B cell (primary cell): ENCODE measurements at regions not wholly inside any gene's neighbourhood (a gene's known extent, or its start where the extent isn't known, plus 50 kb on each side); places are given as distances from the start of the nearest gene placed in this dataset.

ENCODE experiments used
- ATAC-seq: fragments of 200-7000 bp; cut with Tn5 transposase; one replicate; pipeline ENCODE4 v1.10.0; 2021; ENCODE audit warnings: low read depth, mild to moderate bottlenecking, moderate number of reproducible peaks, moderate library complexity
- CTCF ChIA-PET: fragments of 350-600 bp; sonication (Branson Sonifier 250); formaldehyde crosslinking; loops from one replicate; lab custom pipeline; 2021; ENCODE audit warnings: antibody characterized with exemption, inconsistent platforms; lab: Charles Lee
- POLR2A ChIA-PET: fragments of 350-600 bp; sonication (Branson Sonifier 250); formaldehyde crosslinking; loops from one replicate; lab custom pipeline; 2021; ENCODE audit warnings: antibody characterized with exemption; lab: Charles Lee
- DNase-seq: peaks from one replicate; pipeline ENCODE4 v3.0.0; 2013
- H2AFZ ChIP-seq: 2 replicates; pipeline ENCODE4 v1.6.1; 2012; ENCODE audit warnings: mild to moderate bottlenecking, low read depth, low read length; ENCODE audit not compliant: insufficient read depth, poor library complexity, severe bottlenecking
- H3K27ac ChIP-seq, 2 donors: 1 replicate in 1 of 2; 2 replicates in 1 of 2; pipeline ENCODE4 v1.5.1; 2012 to 2013; ENCODE audit warnings: low read length in 2 of 2, mild to moderate bottlenecking in 2 of 2, moderate library complexity in 1 of 2
- H3K27me3 ChIP-seq, 4 experiments: fragments of 200-600 bp in 1 of 4; sonication (generic) in 1 of 4; replicated peaks in 1 of 4; 1 replicate in 2 of 4; 2 replicates in 2 of 4; pipeline versions ENCODE4 v1.6.1 to v1.7.0; 2013 to 2016; ENCODE audit warnings: low read length in 3 of 4, mild to moderate bottlenecking in 2 of 4, mixed read lengths in 1 of 4, moderate library complexity in 1 of 4; ENCODE audit not compliant: insufficient read depth in 4 of 4, control insufficient read depth in 3 of 4; ENCODE audit errors: control extremely low read depth in 1 of 4
- H3K36me3 ChIP-seq, 2 experiments: replicated peaks in 1 of 2; 1 replicate in 1 of 2; 2 replicates in 1 of 2; pipeline versions ENCODE4 v1.6.1 to v1.7.1; 2013; ENCODE audit warnings: low read length in 1 of 2; ENCODE audit not compliant: insufficient read depth in 2 of 2, control insufficient read depth in 1 of 2; ENCODE audit errors: control extremely low read depth in 1 of 2, extremely low read depth in 1 of 2
- H3K4me1 ChIP-seq, 2 donors: fragments of 200-600 bp in 1 of 2; sonication (generic) in 1 of 2; 1 replicate in 1 of 2; 2 replicates in 1 of 2; pipeline versions ENCODE4 v1.5.1 to v1.6.1; 2013 to 2017; ENCODE audit warnings: low read length in 2 of 2; ENCODE audit not compliant: control insufficient read depth in 2 of 2, insufficient read depth in 2 of 2
- H3K4me2 ChIP-seq: replicated peaks from 2 replicates; pipeline ENCODE3; 2012; ENCODE audit warnings: mild to moderate bottlenecking, low read depth, low read length; ENCODE audit not compliant: poor library complexity, severe bottlenecking
- H3K4me3 ChIP-seq, 5 experiments: fragments of 200-600 bp in 1 of 5; sonication (generic) in 1 of 5; 1 replicate in 3 of 5; 2 replicates in 2 of 5; pipeline versions ENCODE4 v1.5.1 to v1.7.0; 2011 to 2016; ENCODE audit warnings: low read length in 4 of 5, mild to moderate bottlenecking in 4 of 5, low read depth in 2 of 5, control low read depth in 1 of 5, moderate library complexity in 1 of 5; ENCODE audit not compliant: insufficient read depth in 1 of 5; ENCODE audit errors: control extremely low read depth in 1 of 5, extremely low read depth in 1 of 5
- H3K79me2 ChIP-seq: fragments of 200-600 bp; sonication (generic); one replicate; pipeline ENCODE4 v1.6.0; 2016; ENCODE audit warnings: low read length; ENCODE audit not compliant: control insufficient read depth, insufficient read depth
- H3K9ac ChIP-seq: fragments of 200-600 bp; sonication (generic); 2 replicates; pipeline ENCODE4 v1.6.1; 2017; ENCODE audit warnings: mild to moderate bottlenecking, low read length, moderate library complexity
- H3K9me3 ChIP-seq, 3 donors: one replicate each; pipeline versions ENCODE4 v1.6.1 to v1.7.1; 2013; ENCODE audit warnings: low read length in 2 of 3; ENCODE audit not compliant: control insufficient read depth in 2 of 3, insufficient read depth in 1 of 3; ENCODE audit errors: control extremely low read depth in 1 of 3
- H4K20me1 ChIP-seq: 2 replicates; pipeline ENCODE4 v1.6.0; 2012; ENCODE audit warnings: mild to moderate bottlenecking, low read length; ENCODE audit not compliant: insufficient read depth, control insufficient read depth, poor library complexity, severe bottlenecking
- H3K27ac Mint-ChIP-seq: one replicate; pipeline ENCODE4 v1.8.0; 2021; ENCODE audit warnings: mixed read lengths
- H3K27me3 Mint-ChIP-seq: one replicate; pipeline ENCODE4 v1.8.0; 2021; ENCODE audit warnings: mixed read lengths
- H3K4me1 Mint-ChIP-seq: one replicate; pipeline ENCODE4 v1.8.0; 2021; ENCODE audit warnings: mixed read lengths
- H3K4me3 Mint-ChIP-seq: one replicate; pipeline ENCODE4 v1.8.0; 2021; ENCODE audit warnings: mixed read lengths
- H3K9me3 Mint-ChIP-seq: one replicate; pipeline ENCODE4 v1.8.0; 2022; ENCODE audit warnings: mixed read lengths; ENCODE audit not compliant: insufficient read depth
- EZH2 ChIP-seq: IDR thresholded peaks from 2 replicates; pipeline ENCODE4 v1.6.1; 2012; ENCODE audit warnings: borderline replicate concordance, low read depth, mild to moderate bottlenecking, moderate library complexity, low read length; ENCODE audit not compliant: insufficient read depth, poor library complexity, severe bottlenecking
- WGBS: methylation state at CpG from one replicate; pipeline ENCODE4 v1.1.5; 2013; ENCODE audit warnings: missing lambda C conversion rate; ENCODE audit not compliant: insufficient coverage; 5-methylcytosine and 5-hydroxymethylcytosine counted together
- intact Hi-C: fragments of 100-400 bp; cut with micrococcal nuclease; formaldehyde crosslinking; loops from one replicate; pipeline ENCODE4 v1.10.0; 2022
- TF ChIP-seq, protein P1 (sequence below): fragments of 200-600 bp; IDR thresholded peaks from one replicate; pipeline ENCODE4 v1.8.0; 2022; ENCODE audit warnings: antibody characterized with exemption, mild to moderate bottlenecking

GRCh38 chr18:72207280-72207679 is 336.9 kb downstream of the CBLN2 start:
- Mint-ChIP-seq H3K9me3 (peaks cover 4% of the 10 kb centered on the region), H3K4me1 (no peaks in the 10 kb centered on the region), H3K4me3 (no peak overlapping the region), H3K27me3 (no peaks in the 10 kb centered on the region), H3K27ac (no peak overlapping the region)
- ATAC-seq, result no peak
- DNase-seq, result no peak
- no peak overlapping the region for H3K4me2 ChIP-seq
- no peak overlapping the region for H3K27ac ChIP-seq
- no peak overlapping the region for H3K4me3 ChIP-seq
- 100% methylated on average over 3 of the region's 6 CpGs for WGBS
- TF ChIP-seq, protein P1, sequence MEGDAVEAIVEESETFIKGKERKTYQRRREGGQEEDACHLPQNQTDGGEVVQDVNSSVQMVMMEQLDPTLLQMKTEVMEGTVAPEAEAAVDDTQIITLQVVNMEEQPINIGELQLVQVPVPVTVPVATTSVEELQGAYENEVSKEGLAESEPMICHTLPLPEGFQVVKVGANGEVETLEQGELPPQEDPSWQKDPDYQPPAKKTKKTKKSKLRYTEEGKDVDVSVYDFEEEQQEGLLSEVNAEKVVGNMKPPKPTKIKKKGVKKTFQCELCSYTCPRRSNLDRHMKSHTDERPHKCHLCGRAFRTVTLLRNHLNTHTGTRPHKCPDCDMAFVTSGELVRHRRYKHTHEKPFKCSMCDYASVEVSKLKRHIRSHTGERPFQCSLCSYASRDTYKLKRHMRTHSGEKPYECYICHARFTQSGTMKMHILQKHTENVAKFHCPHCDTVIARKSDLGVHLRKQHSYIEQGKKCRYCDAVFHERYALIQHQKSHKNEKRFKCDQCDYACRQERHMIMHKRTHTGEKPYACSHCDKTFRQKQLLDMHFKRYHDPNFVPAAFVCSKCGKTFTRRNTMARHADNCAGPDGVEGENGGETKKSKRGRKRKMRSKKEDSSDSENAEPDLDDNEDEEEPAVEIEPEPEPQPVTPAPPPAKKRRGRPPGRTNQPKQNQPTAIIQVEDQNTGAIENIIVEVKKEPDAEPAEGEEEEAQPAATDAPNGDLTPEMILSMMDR, result no peak
- TF ChIP-seq EZH2, result no peak
- peaks cover 0 to 7% (median 0%) of the 10 kb centered on the region in 3 donors for H3K9me3 ChIP-seq
- no peaks in the 10 kb centered on the region for H3K79me2 ChIP-seq
- intact Hi-C loops, result no loop called here
- no peaks in the 10 kb centered on the region for H3K27me3 ChIP-seq
- no peaks in the 10 kb centered on the region for H3K4me1 ChIP-seq
- POLR2A ChIA-PET, result no interaction called here
- H3K9ac ChIP-seq, result no peak overlapping the region
- CTCF ChIA-PET, result no interaction called here
- no peaks in the 10 kb centered on the region for H4K20me1 ChIP-seq
- no peaks in the 10 kb centered on the region for H3K36me3 ChIP-seq
- H2AFZ ChIP-seq, result no peak overlapping the region

- Histone ChIP-seq H4K20me1 (no peaks in the 10 kb centered on the region), H3K4me3 (no peak overlapping the region), H3K27ac (no peak overlapping the region), H3K9ac (no peak overlapping the region), H3K36me3 (no peaks in the 10 kb centered on the region), H3K9me3 (peaks cover 0 to 7% (median 0%) of the 10 kb centered on the region in 3 donors), H3K4me1 (no peaks in the 10 kb centered on the region), H3K27me3 (no peaks in the 10 kb centered on the region), H3K79me2 (no peaks in the 10 kb centered on the region), H3K4me2 (no peak overlapping the region), H2AFZ (no peak overlapping the region)
- no CpG with 5 or more reads among the region's 1 CpG for WGBS
- intact Hi-C loops, result no loop called here
- ChIA-PET POLR2A (no interaction called here), CTCF (no interaction called here)
- ATAC-seq (no peak), DNase-seq (no peak)
- Mint-ChIP-seq H3K27me3 (no peaks in the 10 kb centered on the region), H3K9me3 (peaks cover 4% of the 10 kb centered on the region), H3K27ac (no peak overlapping the region), H3K4me1 (no peaks in the 10 kb centered on the region), H3K4me3 (no peak overlapping the region)
- no peak for TF ChIP-seq EZH2
- TF ChIP-seq, protein P1, result no peak
These were observed 337.3 kb downstream of the CBLN2 start for GRCh38 chr18:72206814-72207213.
